ENCODE measurements at regions not wholly inside any gene's neighbourhood (a gene's known extent, or its start where the extent isn't known, plus 50 kb on each side); places are given as distances from the start of the nearest gene placed in this dataset.

DNA sequence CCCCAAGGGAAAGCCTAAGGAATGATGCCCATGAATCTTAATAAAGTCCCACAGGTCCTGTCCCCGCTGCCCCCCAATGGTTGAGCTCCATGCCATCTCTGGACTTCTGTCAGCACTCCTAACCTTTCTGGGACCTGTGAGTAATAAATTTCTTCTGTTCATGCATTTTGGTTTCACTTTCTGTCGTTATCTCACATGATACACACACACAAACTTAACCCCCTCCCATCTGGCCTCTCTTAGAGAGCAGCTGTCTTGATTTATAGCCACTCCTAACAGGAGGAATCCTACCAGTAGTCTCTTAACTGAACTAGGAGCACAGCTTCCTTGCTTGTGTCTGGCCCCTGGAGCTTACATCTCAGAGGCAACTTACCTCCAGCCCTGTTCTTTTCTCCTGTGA is 82.7 kb upstream of the SELENOK start:
- TF ChIP-seq, protein P1, sequence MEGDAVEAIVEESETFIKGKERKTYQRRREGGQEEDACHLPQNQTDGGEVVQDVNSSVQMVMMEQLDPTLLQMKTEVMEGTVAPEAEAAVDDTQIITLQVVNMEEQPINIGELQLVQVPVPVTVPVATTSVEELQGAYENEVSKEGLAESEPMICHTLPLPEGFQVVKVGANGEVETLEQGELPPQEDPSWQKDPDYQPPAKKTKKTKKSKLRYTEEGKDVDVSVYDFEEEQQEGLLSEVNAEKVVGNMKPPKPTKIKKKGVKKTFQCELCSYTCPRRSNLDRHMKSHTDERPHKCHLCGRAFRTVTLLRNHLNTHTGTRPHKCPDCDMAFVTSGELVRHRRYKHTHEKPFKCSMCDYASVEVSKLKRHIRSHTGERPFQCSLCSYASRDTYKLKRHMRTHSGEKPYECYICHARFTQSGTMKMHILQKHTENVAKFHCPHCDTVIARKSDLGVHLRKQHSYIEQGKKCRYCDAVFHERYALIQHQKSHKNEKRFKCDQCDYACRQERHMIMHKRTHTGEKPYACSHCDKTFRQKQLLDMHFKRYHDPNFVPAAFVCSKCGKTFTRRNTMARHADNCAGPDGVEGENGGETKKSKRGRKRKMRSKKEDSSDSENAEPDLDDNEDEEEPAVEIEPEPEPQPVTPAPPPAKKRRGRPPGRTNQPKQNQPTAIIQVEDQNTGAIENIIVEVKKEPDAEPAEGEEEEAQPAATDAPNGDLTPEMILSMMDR (optimal IDR thresholded peaks at IDR 0.05 in 1 of 3, IDR thresholded peaks at IDR 0.05 in 1 of 3, conservative IDR thresholded peaks at IDR 0.05 in 1 of 3; ENCODE audit: extremely low read depth in 1 of 3, insufficient read depth in 2 of 3, low read length in 3 of 3) = no peak
- TF ChIP-seq EZH2 (IDR thresholded peaks at IDR 0.05; ENCODE audit: low read length) = no peak
